CD14-positive monocyte (primary cell): ENCODE measurements at regions not wholly inside any gene's neighbourhood (a gene's known extent, or its start where the extent isn't known, plus 50 kb on each side); places are given as distances from the start of the nearest gene placed in this dataset.
"Not testable (repeated sequence)": the region's sequence is repeated elsewhere in the genome, so short reads cannot be mapped to it uniquely, and the experiment has no call there.

Experiments used
- DNase-seq, 3 donors: peaks; one replicate each; pipeline ENCODE4 v3.0.0-alpha.2; 2011 to 2022
- H2AFZ ChIP-seq: 2 replicates; pipeline ENCODE4 v1.6.0; 2012; ENCODE audit warnings: mild to moderate bottlenecking, low read depth, low read length, inconsistent platforms; ENCODE audit not compliant: insufficient read depth, poor library complexity, severe bottlenecking
- H3K27ac ChIP-seq, 2 donors: 1 replicate in 1 of 2; 2 replicates in 1 of 2; pipeline ENCODE4 v1.5.1; 2012 to 2013; ENCODE audit warnings: low read length in 2 of 2, control low read depth in 1 of 2, inconsistent platforms in 1 of 2, low read depth in 1 of 2, mild to moderate bottlenecking in 1 of 2
- H3K27me3 ChIP-seq, 2 donors: one replicate each; pipeline versions ENCODE4 v1.6.0 to v1.6.1; 2011 to 2013; ENCODE audit warnings: low read length in 2 of 2; ENCODE audit not compliant: control insufficient read depth in 2 of 2, insufficient read depth in 2 of 2
- H3K36me3 ChIP-seq, 2 donors: replicated peaks in 1 of 2; 1 replicate in 1 of 2; 2 replicates in 1 of 2; pipeline versions ENCODE4 v1.5.1 to v1.6.1; 2012 to 2013; ENCODE audit warnings: low read length in 2 of 2, control low read depth in 1 of 2, inconsistent platforms in 1 of 2, mild to moderate bottlenecking in 1 of 2; ENCODE audit not compliant: insufficient read depth in 2 of 2, control insufficient read depth in 1 of 2
- H3K4me1 ChIP-seq, 2 donors: 1 replicate in 1 of 2; 2 replicates in 1 of 2; pipeline versions ENCODE4 v1.5.1 to v1.6.1; 2012 to 2013; ENCODE audit warnings: low read length in 2 of 2, control low read depth in 1 of 2, inconsistent platforms in 1 of 2, mild to moderate bottlenecking in 1 of 2, moderate library complexity in 1 of 2; ENCODE audit not compliant: insufficient read depth in 2 of 2, control insufficient read depth in 1 of 2
- H3K4me2 ChIP-seq: replicated peaks from 2 replicates; pipeline ENCODE3; 2012; ENCODE audit warnings: low read length, moderate library complexity, mild to moderate bottlenecking; ENCODE audit not compliant: poor library complexity, severe bottlenecking; ENCODE audit errors: extremely low read depth
- H3K4me3 ChIP-seq, 3 experiments: fragments of 200-600 bp in 1 of 3; sonication (generic) in 1 of 3; replicated peaks in 1 of 3; 1 replicate in 2 of 3; 2 replicates in 1 of 3; pipeline ENCODE4 v1.5.1; 2011 to 2013; ENCODE audit warnings: low read length in 3 of 3, mild to moderate bottlenecking in 3 of 3, control low read depth in 2 of 3, low read depth in 2 of 3, inconsistent platforms in 1 of 3, moderate library complexity in 1 of 3
- H3K79me2 ChIP-seq: 2 replicates; pipeline ENCODE4 v1.6.0; 2012; ENCODE audit warnings: mild to moderate bottlenecking, control low read depth, inconsistent platforms, low read length, moderate library complexity; ENCODE audit not compliant: insufficient read depth
- H3K9ac ChIP-seq: 2 replicates; pipeline ENCODE4 v1.6.0; 2017; ENCODE audit warnings: low read length, mild to moderate bottlenecking; ENCODE audit not compliant: insufficient read depth, poor library complexity, severe bottlenecking
- H3K9me3 ChIP-seq, 2 donors: replicated peaks in 1 of 2; 1 replicate in 1 of 2; 2 replicates in 1 of 2; pipeline versions ENCODE4 v1.5.1 to v1.6.1; 2012 to 2013; ENCODE audit warnings: low read length in 2 of 2, control low read depth in 1 of 2; ENCODE audit not compliant: control insufficient read depth in 1 of 2, insufficient read depth in 1 of 2
- H4K20me1 ChIP-seq: 2 replicates; pipeline ENCODE4 v1.6.0; 2012; ENCODE audit warnings: mild to moderate bottlenecking, low read length, control low read depth, moderate library complexity; ENCODE audit not compliant: insufficient read depth
- H3K27ac Mint-ChIP-seq, 7 donors: one replicate each; pipeline ENCODE4 v1.8.0; 2020; ENCODE audit warnings: mild to moderate bottlenecking in 7 of 7, mixed read lengths in 7 of 7, moderate library complexity in 6 of 7, inconsistent platforms in 2 of 7
- H3K27me3 Mint-ChIP-seq, 3 donors: one replicate each; pipeline ENCODE4 v1.8.0; 2021 to 2022; ENCODE audit warnings: low read depth in 3 of 3, mild to moderate bottlenecking in 3 of 3, mixed read lengths in 3 of 3, moderate library complexity in 3 of 3, inconsistent platforms in 1 of 3
- H3K36me3 Mint-ChIP-seq, 2 donors: one replicate each; pipeline ENCODE4 v1.8.0; 2020; ENCODE audit warnings: mixed read lengths in 2 of 2, inconsistent platforms in 1 of 2, mild to moderate bottlenecking in 1 of 2
- H3K4me1 Mint-ChIP-seq: one replicate; pipeline ENCODE4 v1.8.0; 2020; ENCODE audit warnings: mild to moderate bottlenecking, mixed read lengths
- H3K4me3 Mint-ChIP-seq, 2 donors: one replicate each; pipeline ENCODE4 v1.8.0; 2020; ENCODE audit warnings: mild to moderate bottlenecking in 2 of 2, mixed read lengths in 2 of 2, moderate library complexity in 1 of 2
- H3K9me3 Mint-ChIP-seq, 7 donors: one replicate each; pipeline ENCODE4 v1.8.0; 2020 to 2022; ENCODE audit warnings: mixed read lengths in 7 of 7, mild to moderate bottlenecking in 6 of 7, moderate library complexity in 6 of 7, inconsistent platforms in 2 of 7
- CTCF ChIP-seq: fragments of 200-600 bp; IDR thresholded peaks from one replicate; pipeline ENCODE4 v1.8.0; 2022; ENCODE audit warnings: antibody characterized with exemption, mild to moderate bottlenecking
- WGBS: methylation state at CpG from one replicate; pipeline ENCODE4 v1.1.5; 2013; ENCODE audit warnings: missing lambda C conversion rate; ENCODE audit not compliant: insufficient coverage; 5-methylcytosine and 5-hydroxymethylcytosine counted together
- intact Hi-C, 2 donors: fragments of 100-400 bp; cut with micrococcal nuclease; formaldehyde crosslinking; loops; one replicate each; pipeline versions ENCODE4 v1.15.0 to v1.15.1; 2023

- Histone ChIP-seq H4K20me1 (no peaks in the 10 kb centered on the region), H3K4me1 (no peaks in the 10 kb centered on the region), H3K36me3 (no peaks in the 10 kb centered on the region), H3K4me3 (no peak overlapping the region), H3K4me2 (no peak overlapping the region), H3K9me3 (peaks cover 58 to 62% of the 10 kb centered on the region in 2 donors), H3K9ac (no peak overlapping the region), H3K27me3 (no peaks in the 10 kb centered on the region), H2AFZ (no peak overlapping the region), H3K79me2 (no peaks in the 10 kb centered on the region), H3K27ac (no peak overlapping the region)
- WGBS: no CpG with 5 or more reads among the region's 1 CpG
- H3K4me3 Mint-ChIP-seq: no peak overlapping the region
- no peak for DNase-seq
- H3K4me1 Mint-ChIP-seq: no peaks in the 10 kb centered on the region
- no peaks in the 10 kb centered on the region for H3K27me3 Mint-ChIP-seq
- H3K27ac Mint-ChIP-seq: no peak overlapping the region
- no peak for TF ChIP-seq CTCF
- peaks cover 27 to 63% (median 52%) of the 10 kb centered on the region in 7 donors for H3K9me3 Mint-ChIP-seq
- intact Hi-C loops: no loop called here
- H3K36me3 Mint-ChIP-seq: no peaks in the 10 kb centered on the region
Measured at GRCh38 chr12:38204831-38205230, 111.7 kb upstream of the ALG10B start.

- no peaks in the 10 kb centered on the region for H3K9me3 ChIP-seq
- H3K4me3 Mint-ChIP-seq: no peak overlapping the region
- no peak for TF ChIP-seq CTCF
- H3K4me2 ChIP-seq: no peak overlapping the region
- 89% methylated on average over 5 of the region's 5 CpGs for WGBS
- no peak overlapping the region for H3K27ac Mint-ChIP-seq
- H3K36me3 Mint-ChIP-seq: no peaks in the 10 kb centered on the region
- DNase-seq: no peak
- no peaks in the 10 kb centered on the region for H3K27me3 ChIP-seq
- H3K79me2 ChIP-seq: no peaks in the 10 kb centered on the region
- no peak overlapping the region for H3K27ac ChIP-seq
- H2AFZ ChIP-seq: no peak overlapping the region
- no peaks in the 10 kb centered on the region for H3K4me1 Mint-ChIP-seq
- no peaks in the 10 kb centered on the region for H4K20me1 ChIP-seq
- H3K4me3 ChIP-seq: no peak overlapping the region
- H3K9me3 Mint-ChIP-seq: peaks cover 3 to 8% (median 4%) of the 10 kb centered on the region in 7 donors
- intact Hi-C loops: no loop called here
- no peaks in the 10 kb centered on the region for H3K4me1 ChIP-seq
- H3K36me3 ChIP-seq: no peaks in the 10 kb centered on the region
- no peak overlapping the region for H3K9ac ChIP-seq
- H3K27me3 Mint-ChIP-seq: peaks cover 0 to 2% (median 0%) of the 10 kb centered on the region in 3 donors
Measured at GRCh38 chr12:38222011-38222410, 94.6 kb upstream of the ALG10B start.

- H3K27me3 Mint-ChIP-seq, H2AFZ ChIP-seq, H3K36me3 Mint-ChIP-seq, DNase-seq, H3K4me3 ChIP-seq, H3K27ac ChIP-seq, intact Hi-C loops, H3K4me1 ChIP-seq, H3K9ac ChIP-seq, H3K4me3 Mint-ChIP-seq, H3K36me3 ChIP-seq, H4K20me1 ChIP-seq, H3K4me2 ChIP-seq, H3K79me2 ChIP-seq, H3K4me1 Mint-ChIP-seq, H3K27me3 ChIP-seq, H3K27ac Mint-ChIP-seq: not testable (repeated sequence)
- H3K9me3 ChIP-seq: peaks cover 5 to 11% of the 10 kb centered on the region in 2 donors
- peaks cover 2 to 23% (median 6%) of the 10 kb centered on the region in 7 donors for H3K9me3 Mint-ChIP-seq
Measured at GRCh38 chr12:38238328-38238727, 78.2 kb upstream of the ALG10B start.
